ENCODE measurements at regions not wholly inside any gene's neighbourhood (a gene's known extent, or its start where the extent isn't known, plus 50 kb on each side); places are given as distances from the start of the nearest gene placed in this dataset.

GRCh38 chr1:172813330-172813729 lies 154.4 kb downstream of the FASLG start:
- TF ChIP-seq CTCF (IDR thresholded peaks at IDR 0.05) = no peak
- no peak for TF ChIP-seq EZH2phosphoT487 (IDR thresholded peaks at IDR 0.05)
- TF ChIP-seq EZH2 (IDR thresholded peaks at IDR 0.05) = no peak
